Suprapubic skin (tissue), 3 donors: ENCODE measurements at regions not wholly inside any gene's neighbourhood (a gene's known extent, or its start where the extent isn't known, plus 50 kb on each side); places are given as distances from the start of the nearest gene placed in this dataset.

Experiments used
- POLR2AphosphoS5 ChIP-seq, 3 donors: sonication (generic); formaldehyde crosslinking; IDR thresholded peaks; one replicate each; pipeline ENCODE4 v1.6.1; 2017; ENCODE audit warnings: antibody characterized with exemption in 3 of 3
- TF ChIP-seq, protein P1 (sequence below), 2 donors: fragments of 200-600 bp in 1 of 2; fragments of 450-650 bp in 1 of 2; sonication (generic) in 1 of 2; IDR thresholded peaks; one replicate each; pipeline ENCODE4 v1.5.1; 2016 to 2019; ENCODE audit warnings: antibody characterized with exemption in 2 of 2, mild to moderate bottlenecking in 1 of 2, moderate library complexity in 1 of 2

DNA sequence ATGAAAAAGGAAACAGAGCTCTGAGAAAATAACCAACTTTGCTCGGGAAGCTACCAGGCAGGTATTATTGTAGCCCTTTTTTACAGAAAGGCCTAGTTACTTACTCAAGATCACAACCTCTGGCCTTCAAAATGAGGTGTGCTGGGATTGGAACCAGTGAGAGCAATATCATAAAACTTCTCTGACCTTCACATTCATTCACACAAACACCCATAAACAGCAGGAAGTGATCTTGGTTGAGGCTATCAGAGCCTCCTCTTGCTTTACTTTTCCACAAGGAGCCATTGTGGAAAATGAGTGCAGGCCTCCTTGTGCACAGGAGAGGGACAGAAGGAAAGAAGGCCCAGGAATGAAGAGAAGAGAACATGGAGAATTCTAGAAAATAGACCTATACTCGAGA is 204.5 kb upstream of the NPVF start:
- no peak for TF ChIP-seq POLR2AphosphoS5 (IDR thresholded peaks at IDR 0.05)
- TF ChIP-seq, protein P1, sequence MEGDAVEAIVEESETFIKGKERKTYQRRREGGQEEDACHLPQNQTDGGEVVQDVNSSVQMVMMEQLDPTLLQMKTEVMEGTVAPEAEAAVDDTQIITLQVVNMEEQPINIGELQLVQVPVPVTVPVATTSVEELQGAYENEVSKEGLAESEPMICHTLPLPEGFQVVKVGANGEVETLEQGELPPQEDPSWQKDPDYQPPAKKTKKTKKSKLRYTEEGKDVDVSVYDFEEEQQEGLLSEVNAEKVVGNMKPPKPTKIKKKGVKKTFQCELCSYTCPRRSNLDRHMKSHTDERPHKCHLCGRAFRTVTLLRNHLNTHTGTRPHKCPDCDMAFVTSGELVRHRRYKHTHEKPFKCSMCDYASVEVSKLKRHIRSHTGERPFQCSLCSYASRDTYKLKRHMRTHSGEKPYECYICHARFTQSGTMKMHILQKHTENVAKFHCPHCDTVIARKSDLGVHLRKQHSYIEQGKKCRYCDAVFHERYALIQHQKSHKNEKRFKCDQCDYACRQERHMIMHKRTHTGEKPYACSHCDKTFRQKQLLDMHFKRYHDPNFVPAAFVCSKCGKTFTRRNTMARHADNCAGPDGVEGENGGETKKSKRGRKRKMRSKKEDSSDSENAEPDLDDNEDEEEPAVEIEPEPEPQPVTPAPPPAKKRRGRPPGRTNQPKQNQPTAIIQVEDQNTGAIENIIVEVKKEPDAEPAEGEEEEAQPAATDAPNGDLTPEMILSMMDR (IDR thresholded peaks at IDR 0.05) = no peak
